ENCODE measurements at regions not wholly inside any gene's neighbourhood (a gene's known extent, or its start where the extent isn't known, plus 50 kb on each side); places are given as distances from the start of the nearest gene placed in this dataset.

- no peak for TF ChIP-seq CTCF (IDR thresholded peaks at IDR 0.05; ENCODE audit: low read length)
- no peak for TF ChIP-seq EZH2phosphoT487 (IDR thresholded peaks at IDR 0.05; ENCODE audit: low read length)
- no peak for TF ChIP-seq EZH2 (optimal IDR thresholded peaks at IDR 0.05; ENCODE audit: low read depth, low read length)
These were observed 370.8 kb upstream of the BTBD3 start for GRCh38 chr20:11546939-11547338.
